ENCODE measurements at regions not wholly inside any gene's neighbourhood (a gene's known extent, or its start where the extent isn't known, plus 50 kb on each side); places are given as distances from the start of the nearest gene placed in this dataset.
"Not testable (repeated sequence)": the region's sequence is repeated elsewhere in the genome, so short reads cannot be mapped to it uniquely, and the experiment has no call there.

DNA sequence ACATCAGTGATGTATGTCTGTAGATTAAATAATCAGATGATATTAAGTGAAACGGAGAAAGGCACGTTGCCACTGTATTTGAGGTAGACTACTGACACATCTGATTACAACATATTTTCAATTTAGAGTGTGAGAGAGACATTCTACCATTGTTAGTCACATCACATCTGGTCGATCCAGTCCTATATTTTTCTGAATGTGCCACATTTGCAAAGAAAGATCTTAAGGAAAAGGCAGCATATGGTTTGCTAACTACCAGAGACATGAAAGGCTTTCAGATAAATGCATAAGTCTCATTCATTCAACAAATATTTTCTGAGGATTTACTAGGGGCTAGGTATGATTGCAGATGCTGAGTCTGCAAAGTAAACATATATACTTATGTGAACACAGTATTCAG lies 114.3 kb upstream of the RUNX1 start:
- Histone ChIP-seq H3K9me3 (replicated peaks; ENCODE audit: control insufficient read depth, low read depth, low read length) (peaks cover 3% of the 10 kb centered on the region), H3K4me3 (ENCODE audit: low read length) (no peak overlapping the region), H3K36me3 (ENCODE audit: control insufficient read depth, insufficient read depth, low read length) (no peaks in the 10 kb centered on the region), H3K27me3 (ENCODE audit: control insufficient read depth, insufficient read depth, low read length) (no peaks in the 10 kb centered on the region), H3K4me1 (ENCODE audit: control insufficient read depth, insufficient read depth, low read length) (no peaks in the 10 kb centered on the region), H3K27ac (ENCODE audit: low read length) (no peak overlapping the region)
- no peak for DNase-seq
- WGBS (ENCODE audit: insufficient coverage), result no CpG with 5 or more reads among the region's 3 CpGs

DNA sequence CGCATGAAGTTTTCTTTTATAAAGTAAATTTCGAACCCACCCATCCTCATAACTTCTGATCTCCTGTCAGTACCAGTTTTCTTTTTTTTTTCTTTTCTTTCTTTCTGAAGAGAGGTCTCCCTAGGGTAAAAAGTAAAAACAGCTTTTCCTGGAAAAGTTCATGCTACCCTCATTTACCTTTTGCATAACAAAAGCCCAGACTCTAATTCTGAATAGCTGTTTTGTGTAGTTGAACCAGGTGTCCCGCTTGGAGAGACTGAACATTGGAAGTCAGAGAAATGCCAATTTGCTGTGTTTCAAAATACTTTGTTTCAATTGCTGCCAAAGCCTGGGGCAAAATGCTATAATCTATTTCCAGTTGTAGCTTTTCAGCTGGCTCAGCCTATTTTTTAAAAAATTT lies 113.7 kb upstream of the RUNX1 start:
- no peak overlapping the region for H3K4me3 ChIP-seq (ENCODE audit: low read length)
- no peak for DNase-seq
- WGBS (ENCODE audit: insufficient coverage), result no CpG with 5 or more reads among the region's 3 CpGs
- H3K9me3 ChIP-seq (replicated peaks; ENCODE audit: control insufficient read depth, low read depth, low read length), result peaks cover 3% of the 10 kb centered on the region
- H3K27ac ChIP-seq (ENCODE audit: low read length), result no peak overlapping the region
- H3K36me3 ChIP-seq (ENCODE audit: control insufficient read depth, insufficient read depth, low read length), result no peaks in the 10 kb centered on the region
- no peaks in the 10 kb centered on the region for H3K4me1 ChIP-seq (ENCODE audit: control insufficient read depth, insufficient read depth, low read length)
- H3K27me3 ChIP-seq (ENCODE audit: control insufficient read depth, insufficient read depth, low read length), result no peaks in the 10 kb centered on the region

DNA sequence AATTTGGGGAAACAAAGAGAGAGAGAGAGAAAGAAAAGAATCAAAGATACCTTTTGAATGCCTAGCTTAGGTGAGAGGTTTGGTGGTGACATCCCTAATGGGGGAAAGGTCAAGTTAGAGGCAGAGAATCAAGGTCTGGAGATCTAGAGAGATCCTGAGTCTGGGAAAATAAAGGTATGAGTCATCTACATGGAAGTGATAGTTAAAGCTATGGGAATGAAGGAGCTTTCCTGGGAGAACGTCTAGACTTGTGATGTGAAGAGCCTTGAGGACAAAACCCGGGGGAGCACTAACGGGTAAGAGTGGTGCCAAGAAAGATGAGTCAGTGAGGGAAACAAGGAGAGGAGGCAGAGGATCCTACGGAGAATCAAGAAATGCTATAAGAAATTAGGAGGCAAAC lies 110.8 kb upstream of the RUNX1 start:
- no peaks in the 10 kb centered on the region for H3K36me3 ChIP-seq (ENCODE audit: control insufficient read depth, insufficient read depth, low read length)
- no peak overlapping the region for H3K27ac ChIP-seq (ENCODE audit: low read length)
- H3K9me3 ChIP-seq (replicated peaks; ENCODE audit: control insufficient read depth, low read depth, low read length), result peaks cover 2% of the 10 kb centered on the region
- no peak overlapping the region for H3K4me3 ChIP-seq (ENCODE audit: low read length)
- no peaks in the 10 kb centered on the region for H3K4me1 ChIP-seq (ENCODE audit: control insufficient read depth, insufficient read depth, low read length)
- 76% methylated on average over 4 of the region's 4 CpGs for WGBS (ENCODE audit: insufficient coverage)
- no peak for DNase-seq
- no peaks in the 10 kb centered on the region for H3K27me3 ChIP-seq (ENCODE audit: control insufficient read depth, insufficient read depth, low read length)

DNA sequence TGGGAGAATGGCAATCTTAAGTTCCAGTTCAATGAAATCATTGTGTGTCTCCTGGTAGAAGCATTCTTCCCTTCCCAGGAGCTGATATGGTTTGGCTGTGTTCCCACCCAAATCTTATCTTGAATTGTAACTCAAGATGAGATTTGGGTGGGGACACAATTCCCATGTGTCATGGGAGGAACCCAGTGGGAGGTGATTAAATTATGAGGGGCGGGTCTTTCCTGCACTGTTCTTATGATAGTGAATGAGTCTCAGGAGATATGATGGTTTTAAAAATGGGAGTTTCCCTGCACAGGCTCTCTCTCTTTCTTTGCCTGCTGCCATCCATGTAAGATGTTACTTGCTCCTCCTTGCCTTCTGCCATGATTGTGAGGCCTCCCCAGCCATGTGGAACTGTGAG lies 108.3 kb upstream of the RUNX1 start:
- WGBS (ENCODE audit: insufficient coverage), result no CpG with 5 or more reads among the region's 1 CpG
- not testable (repeated sequence) for H3K36me3 ChIP-seq (ENCODE audit: control insufficient read depth, insufficient read depth, low read length); H3K9me3 ChIP-seq (replicated peaks; ENCODE audit: control insufficient read depth, low read depth, low read length); DNase-seq; H3K4me3 ChIP-seq (ENCODE audit: low read length); H3K27ac ChIP-seq (ENCODE audit: low read length); H3K4me1 ChIP-seq (ENCODE audit: control insufficient read depth, insufficient read depth, low read length); H3K27me3 ChIP-seq (ENCODE audit: control insufficient read depth, insufficient read depth, low read length)

DNA sequence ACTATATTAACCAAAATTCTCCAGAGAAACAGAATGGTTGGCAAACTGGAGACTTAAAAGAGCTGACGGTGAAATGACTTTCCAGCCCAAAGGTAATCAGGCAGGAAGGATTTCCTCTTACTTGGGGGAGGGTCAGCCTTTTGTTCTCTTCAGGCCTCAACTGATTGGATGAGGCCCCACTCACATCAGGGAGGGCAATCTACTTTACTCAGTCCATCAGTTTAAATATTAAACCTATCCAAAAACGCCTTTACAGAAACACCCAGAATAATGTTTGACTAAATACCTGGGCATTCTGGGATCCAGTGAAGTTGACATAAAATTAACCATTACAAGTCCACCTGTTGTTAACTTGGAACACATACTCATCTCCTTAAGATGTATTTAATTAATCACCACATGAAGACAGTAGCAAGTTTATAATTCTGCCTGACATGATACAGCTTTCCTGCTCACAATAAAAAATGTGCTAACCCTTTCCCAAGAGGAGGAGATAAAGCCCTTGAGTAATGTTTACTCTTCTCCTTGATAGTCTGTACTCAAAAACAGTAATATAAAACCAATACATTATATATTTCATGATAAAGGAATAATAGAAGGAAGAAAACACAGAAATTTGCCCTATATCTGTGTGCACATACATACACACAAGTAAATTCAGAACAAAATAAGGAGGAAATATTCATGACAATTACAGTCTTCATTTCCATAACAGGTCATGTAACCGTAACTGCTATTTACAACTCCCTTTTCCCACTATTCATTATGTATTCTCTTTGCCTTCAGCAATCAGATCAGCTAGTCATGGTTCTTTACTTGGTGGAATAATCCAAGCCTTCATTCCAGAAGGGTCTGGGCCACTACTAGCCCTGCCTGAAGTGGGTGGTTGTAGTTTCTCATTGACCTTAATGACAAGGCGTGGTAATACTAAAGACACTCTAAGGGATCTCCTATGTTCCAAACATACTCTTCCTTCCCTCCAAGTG lies 107.5 kb upstream of the RUNX1 start:
- Histone ChIP-seq H3K27me3 (ENCODE audit: control insufficient read depth, insufficient read depth, low read length) (no peaks in the 10 kb centered on the region), H3K36me3 (ENCODE audit: control insufficient read depth, insufficient read depth, low read length) (no peaks in the 10 kb centered on the region), H3K4me1 (ENCODE audit: control insufficient read depth, insufficient read depth, low read length) (no peaks in the 10 kb centered on the region), H3K4me3 (ENCODE audit: low read length) (no peak overlapping the region), H3K9me3 (replicated peaks; ENCODE audit: control insufficient read depth, low read depth, low read length) (peaks cover 2% of the 10 kb centered on the region), H3K27ac (ENCODE audit: low read length) (no peak overlapping the region)
- no peak for DNase-seq
- WGBS (ENCODE audit: insufficient coverage), result 100% methylated on average over 1 of the region's 4 CpGs

- H3K27ac ChIP-seq (ENCODE audit: low read length), result no peak overlapping the region
- H3K4me3 ChIP-seq (ENCODE audit: low read length), result no peak overlapping the region
- DNase-seq, result no peak
- no peaks in the 10 kb centered on the region for H3K27me3 ChIP-seq (ENCODE audit: control insufficient read depth, insufficient read depth, low read length)
- H3K9me3 ChIP-seq (replicated peaks; ENCODE audit: control insufficient read depth, low read depth, low read length), result peaks cover 2% of the 10 kb centered on the region
- no CpG with 5 or more reads among the region's 6 CpGs for WGBS (ENCODE audit: insufficient coverage)
- H3K36me3 ChIP-seq (ENCODE audit: control insufficient read depth, insufficient read depth, low read length), result no peaks in the 10 kb centered on the region
- H3K4me1 ChIP-seq (ENCODE audit: control insufficient read depth, insufficient read depth, low read length), result no peaks in the 10 kb centered on the region
These were observed 105.7 kb upstream of the RUNX1 start for GRCh38 chr21:35154788-35155187.

- Histone ChIP-seq H3K27ac (ENCODE audit: low read length) (no peak overlapping the region), H3K27me3 (ENCODE audit: control insufficient read depth, insufficient read depth, low read length) (no peaks in the 10 kb centered on the region)
- no CpG with 5 or more reads among the region's 5 CpGs for WGBS (ENCODE audit: insufficient coverage)
These were observed 104.6 kb upstream of the RUNX1 start for GRCh38 chr21:35153671-35154070.

GRCh38 chr21:35150562-35151226 lies 101.6 kb upstream of the RUNX1 start:
- DNase-seq, result no peak
- no CpG with 5 or more reads among the region's 2 CpGs for WGBS (ENCODE audit: insufficient coverage)

More at GRCh38 chr21:35153671-35154070, 104.6 kb upstream of the RUNX1 start:
- no peak for DNase-seq
- peaks cover 2% of the 10 kb centered on the region for H3K9me3 ChIP-seq (replicated peaks; ENCODE audit: control insufficient read depth, low read depth, low read length)
- no peaks in the 10 kb centered on the region for H3K4me1 ChIP-seq (ENCODE audit: control insufficient read depth, insufficient read depth, low read length)
- H3K36me3 ChIP-seq (ENCODE audit: control insufficient read depth, insufficient read depth, low read length), result no peaks in the 10 kb centered on the region
- no peak overlapping the region for H3K4me3 ChIP-seq (ENCODE audit: low read length)

DNA sequence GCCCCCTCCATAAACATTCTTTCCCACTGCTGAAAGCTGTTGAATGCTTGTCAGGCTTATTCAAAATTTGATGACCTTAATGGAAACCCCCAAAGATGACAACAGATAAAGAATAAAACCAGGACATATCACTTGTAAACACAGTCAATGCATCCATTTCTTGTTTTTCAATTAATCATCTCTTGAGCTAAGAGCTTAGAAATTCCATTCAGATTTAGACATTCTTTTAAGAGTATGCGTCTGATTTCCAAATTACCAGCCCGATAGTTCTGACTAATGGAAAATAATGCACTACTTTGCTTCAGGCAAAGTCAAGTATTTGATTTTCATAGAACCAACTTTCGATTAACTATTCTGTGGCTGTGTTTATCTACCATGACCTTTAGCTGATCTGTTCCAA lies 100.6 kb upstream of the RUNX1 start:
- no peaks in the 10 kb centered on the region for H3K9me3 ChIP-seq (replicated peaks; ENCODE audit: control insufficient read depth, low read depth, low read length)
- no peaks in the 10 kb centered on the region for H3K36me3 ChIP-seq (ENCODE audit: control insufficient read depth, insufficient read depth, low read length)
- 100% methylated on average over 1 of the region's 3 CpGs for WGBS (ENCODE audit: insufficient coverage)
- DNase-seq, result no peak
- H3K27ac ChIP-seq (ENCODE audit: low read length), result no peak overlapping the region
- no peaks in the 10 kb centered on the region for H3K27me3 ChIP-seq (ENCODE audit: control insufficient read depth, insufficient read depth, low read length)
- H3K4me1 ChIP-seq (ENCODE audit: control insufficient read depth, insufficient read depth, low read length), result peaks cover 3% of the 10 kb centered on the region
- no peak overlapping the region for H3K4me3 ChIP-seq (ENCODE audit: low read length)

More at GRCh38 chr21:35150562-35151226, 101.6 kb upstream of the RUNX1 start:
- no peaks in the 10 kb centered on the region for H3K9me3 ChIP-seq (replicated peaks; ENCODE audit: control insufficient read depth, low read depth, low read length)
- no peaks in the 10 kb centered on the region for H3K4me1 ChIP-seq (ENCODE audit: control insufficient read depth, insufficient read depth, low read length)
- no peak overlapping the region for H3K27ac ChIP-seq (ENCODE audit: low read length)
- H3K36me3 ChIP-seq (ENCODE audit: control insufficient read depth, insufficient read depth, low read length), result no peaks in the 10 kb centered on the region
- H3K4me3 ChIP-seq (ENCODE audit: low read length), result no peak overlapping the region
- H3K27me3 ChIP-seq (ENCODE audit: control insufficient read depth, insufficient read depth, low read length), result no peaks in the 10 kb centered on the region

DNA sequence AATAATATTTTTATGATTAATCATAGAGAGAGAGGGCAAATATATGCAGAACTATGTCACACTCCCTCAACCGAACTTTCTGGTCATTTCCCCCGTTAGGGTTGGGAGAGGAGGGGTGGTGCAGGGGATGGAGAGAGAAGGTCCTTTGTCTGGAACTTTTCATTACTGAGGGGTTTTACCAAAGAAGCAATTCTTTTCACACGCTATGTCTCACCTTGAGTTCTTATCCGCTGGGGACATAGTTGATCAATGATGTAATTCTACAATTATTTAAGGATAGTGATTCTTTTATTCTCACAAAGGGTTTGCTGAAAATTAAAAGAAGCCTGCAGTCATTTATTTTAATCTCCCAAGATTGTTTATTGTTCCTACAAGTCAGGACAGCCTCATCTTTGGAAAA lies 98.3 kb upstream of the RUNX1 start:
- WGBS (ENCODE audit: insufficient coverage), result no CpG with 5 or more reads among the region's 4 CpGs
- DNase-seq, result no peak
- Histone ChIP-seq H3K36me3 (ENCODE audit: control insufficient read depth, insufficient read depth, low read length) (no peaks in the 10 kb centered on the region), H3K27me3 (ENCODE audit: control insufficient read depth, insufficient read depth, low read length) (no peaks in the 10 kb centered on the region), H3K4me1 (ENCODE audit: control insufficient read depth, insufficient read depth, low read length) (peaks cover 3% of the 10 kb centered on the region), H3K9me3 (replicated peaks; ENCODE audit: control insufficient read depth, low read depth, low read length) (no peaks in the 10 kb centered on the region), H3K27ac (ENCODE audit: low read length) (no peak overlapping the region), H3K4me3 (ENCODE audit: low read length) (no peak overlapping the region)
